ENCODE measurements at regions not wholly inside any gene's neighbourhood (a gene's known extent, or its start where the extent isn't known, plus 50 kb on each side); places are given as distances from the start of the nearest gene placed in this dataset.

GRCh38 chr3:10555263-10555662, 49.9 kb upstream of the ATP2B2 start:
- no peaks in the 10 kb centered on the region for H3K9me3 Mint-ChIP-seq
- H3K27ac Mint-ChIP-seq = no peak overlapping the region
- H3K36me3 Mint-ChIP-seq (ENCODE audit: low read depth) = no peaks in the 10 kb centered on the region
- no peak for DNase-seq (ENCODE audit: low spot score)
- intact Hi-C loops (cut with micrococcal nuclease) = loop anchor here (10.0 kb wide), 1 partner anchor 1380 kb away; no protein-coding TSS in a partner anchor
- H3K27me3 Mint-ChIP-seq (ENCODE audit: insufficient read depth) = peaks cover 10% of the 10 kb centered on the region
- no peak overlapping the region for H3K4me3 Mint-ChIP-seq
- peaks cover 25% of the 10 kb centered on the region for H3K4me1 Mint-ChIP-seq (ENCODE audit: low read depth)

DNA sequence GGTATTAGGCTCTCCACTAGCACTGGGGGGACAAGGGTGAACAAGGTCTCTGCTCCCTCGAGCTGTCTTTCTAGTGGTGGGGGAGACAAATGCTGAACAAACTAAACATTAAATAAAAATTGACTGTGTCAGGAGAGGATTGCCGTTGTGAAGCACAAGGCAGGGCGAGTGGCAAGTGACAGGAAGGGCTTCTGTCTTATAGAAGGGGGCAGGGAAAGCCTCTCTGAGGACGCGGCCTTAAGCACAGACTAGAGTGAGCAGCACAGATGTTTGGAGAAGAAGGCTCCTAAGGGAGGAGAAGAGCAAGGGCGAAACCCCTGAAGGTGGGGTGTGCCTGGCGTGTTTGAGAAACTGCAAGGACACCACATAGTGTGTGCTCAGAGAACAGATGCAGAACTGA, 50.9 kb upstream of the ATP2B2 start:
- H3K27me3 Mint-ChIP-seq (ENCODE audit: insufficient read depth) = peaks cover 17% of the 10 kb centered on the region
- no peaks in the 10 kb centered on the region for H3K36me3 Mint-ChIP-seq (ENCODE audit: low read depth)
- H3K9me3 Mint-ChIP-seq = no peaks in the 10 kb centered on the region
- intact Hi-C loops (cut with micrococcal nuclease) = loop anchor here (10.0 kb wide), 1 partner anchor 1382 kb away; no protein-coding TSS in a partner anchor
- DNase-seq (ENCODE audit: low spot score) = no peak
- no peak overlapping the region for H3K27ac Mint-ChIP-seq
- no peak overlapping the region for H3K4me3 Mint-ChIP-seq
- peaks cover 18% of the 10 kb centered on the region for H3K4me1 Mint-ChIP-seq (ENCODE audit: low read depth)

DNA sequence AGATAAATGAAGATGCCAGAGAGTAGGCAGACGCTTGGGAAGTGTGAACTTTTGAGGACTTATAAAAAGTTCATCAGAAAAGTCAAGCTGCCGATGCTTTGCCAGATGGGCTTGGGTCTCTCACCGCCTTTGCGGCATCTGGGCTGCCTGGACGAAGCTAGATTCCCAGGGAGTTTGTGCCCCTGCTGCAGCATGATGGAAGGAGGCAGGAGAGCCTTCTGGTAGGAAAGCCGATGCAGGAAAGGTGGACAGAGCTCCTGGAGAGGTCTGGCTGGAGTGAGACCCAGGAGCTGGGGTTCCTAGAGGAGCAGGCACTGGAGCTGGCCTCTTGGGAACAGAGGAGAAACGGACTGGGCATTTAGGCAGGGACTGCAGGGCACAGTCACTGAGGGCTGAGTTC, 51.9 kb upstream of the ATP2B2 start:
- Mint-ChIP-seq H3K4me1 (ENCODE audit: low read depth) (peaks cover 8% of the 10 kb centered on the region), H3K4me3 (no peak overlapping the region), H3K9me3 (no peaks in the 10 kb centered on the region), H3K27ac (no peak overlapping the region), H3K27me3 (ENCODE audit: insufficient read depth) (peaks cover 18% of the 10 kb centered on the region), H3K36me3 (ENCODE audit: low read depth) (no peaks in the 10 kb centered on the region)
- intact Hi-C loops (cut with micrococcal nuclease) = loop anchor here (10.0 kb wide), 1 partner anchor 1382 kb away; no protein-coding TSS in a partner anchor
- no peak for DNase-seq (ENCODE audit: low spot score)

DNA sequence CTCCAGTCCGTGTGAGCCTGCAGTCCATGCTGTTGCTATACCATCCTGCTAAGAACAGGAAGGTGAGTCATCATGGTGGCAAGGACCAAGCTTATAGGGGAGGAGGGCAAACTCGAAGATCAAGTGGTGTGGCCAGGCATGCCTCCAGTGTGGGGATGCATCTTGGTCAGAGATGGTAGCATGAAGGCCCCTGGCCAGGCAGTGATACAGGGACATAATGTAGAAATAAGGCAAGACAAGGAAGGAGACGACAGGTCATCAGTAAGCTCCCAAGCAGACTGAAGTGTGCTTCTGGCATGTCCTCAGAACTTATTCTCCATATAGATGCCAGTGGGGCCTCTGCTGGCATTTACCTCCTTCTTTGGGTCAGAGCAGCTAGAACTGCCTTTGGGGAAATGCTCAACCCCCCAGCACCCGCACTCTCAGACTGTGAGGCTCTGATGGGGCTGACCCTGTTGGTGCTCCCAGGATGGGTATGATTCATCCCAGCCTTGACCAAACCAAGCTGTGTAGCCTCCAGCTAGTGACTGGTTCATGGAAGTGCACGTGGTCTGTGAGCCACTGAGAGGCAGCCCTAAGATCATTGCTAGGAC, 52.5 kb upstream of the ATP2B2 start:
- intact Hi-C loops (cut with micrococcal nuclease) = loop anchor here (10.0 kb wide), 1 partner anchor 1383 kb away; no protein-coding TSS in a partner anchor
- Mint-ChIP-seq H3K4me1 (ENCODE audit: low read depth) (peaks cover 2% of the 10 kb centered on the region), H3K27ac (no peak overlapping the region), H3K9me3 (no peaks in the 10 kb centered on the region), H3K36me3 (ENCODE audit: low read depth) (no peaks in the 10 kb centered on the region), H3K27me3 (ENCODE audit: insufficient read depth) (peaks cover 19% of the 10 kb centered on the region), H3K4me3 (no peak overlapping the region)
- no peak for DNase-seq (ENCODE audit: low spot score)

DNA sequence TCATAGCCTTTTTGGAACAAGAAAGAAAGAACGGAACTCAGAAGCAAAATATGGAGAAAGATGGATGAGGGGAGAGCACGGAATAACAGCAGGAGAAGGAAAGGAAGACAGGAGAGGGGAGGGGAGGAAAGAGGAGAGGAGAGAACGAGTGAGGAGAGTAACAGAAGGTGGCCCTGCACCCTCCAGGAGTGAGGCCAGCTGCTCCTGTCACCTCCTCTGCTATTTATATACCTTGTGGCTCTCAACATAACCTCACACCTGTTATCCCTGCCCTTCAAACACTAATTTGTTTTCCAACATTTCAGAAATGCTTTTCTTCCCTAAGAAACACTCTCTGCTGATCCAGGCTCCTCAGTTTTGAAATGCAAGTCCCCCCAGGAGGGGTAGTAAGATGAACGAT, 53.4 kb upstream of the ATP2B2 start:
- Mint-ChIP-seq H3K27me3 (ENCODE audit: insufficient read depth) (peaks cover 19% of the 10 kb centered on the region), H3K9me3 (no peaks in the 10 kb centered on the region), H3K4me1 (ENCODE audit: low read depth) (no peaks in the 10 kb centered on the region), H3K4me3 (no peak overlapping the region), H3K36me3 (ENCODE audit: low read depth) (no peaks in the 10 kb centered on the region), H3K27ac (no peak overlapping the region)
- intact Hi-C loops (cut with micrococcal nuclease) = loop anchor here (10.0 kb wide), 1 partner anchor 1384 kb away; no protein-coding TSS in a partner anchor
- no peak for DNase-seq (ENCODE audit: low spot score)

DNA sequence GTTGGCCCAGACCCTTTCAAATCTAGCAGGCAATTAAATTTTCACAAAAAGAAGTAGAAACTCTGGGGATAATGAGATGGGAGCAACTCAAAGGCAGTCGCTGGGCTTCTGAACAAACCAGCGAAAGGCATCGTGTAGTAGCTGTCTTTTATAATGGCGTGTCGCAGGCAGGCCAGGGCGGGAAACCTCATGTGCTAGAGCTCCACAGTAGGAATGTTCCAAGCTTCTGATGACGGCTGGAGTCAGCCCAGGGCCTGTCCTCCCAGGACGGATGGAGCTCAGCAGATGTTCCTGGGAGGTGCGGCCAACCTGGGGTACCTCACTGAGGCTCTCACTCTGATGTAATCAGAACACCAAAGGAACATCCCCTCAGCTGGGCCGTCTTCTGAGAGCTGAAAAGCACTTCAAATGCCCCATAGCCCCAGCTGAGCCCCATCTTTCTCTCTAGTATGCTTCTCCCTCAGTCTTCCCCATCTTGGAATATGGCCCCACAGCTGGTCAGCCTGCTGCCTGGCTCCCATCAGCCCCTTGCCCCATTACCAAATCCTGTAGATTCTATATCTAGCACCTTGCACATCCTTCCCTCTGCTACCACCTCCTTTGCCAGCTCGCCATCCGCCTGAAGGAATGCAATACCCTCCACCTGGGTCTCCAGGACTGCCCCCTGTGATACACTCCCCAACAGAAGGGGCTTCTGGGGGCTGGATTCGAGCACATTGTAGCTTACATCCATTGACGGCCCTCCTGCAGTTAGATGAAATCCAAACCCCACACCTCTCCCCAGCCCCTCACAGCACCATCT, 54.9 kb upstream of the ATP2B2 start:
- intact Hi-C loops (cut with micrococcal nuclease) = no loop called here
- Mint-ChIP-seq H3K36me3 (ENCODE audit: low read depth) (no peaks in the 10 kb centered on the region), H3K9me3 (no peaks in the 10 kb centered on the region), H3K4me3 (no peak overlapping the region), H3K27me3 (ENCODE audit: insufficient read depth) (peaks cover 24% of the 10 kb centered on the region), H3K4me1 (ENCODE audit: low read depth) (no peaks in the 10 kb centered on the region), H3K27ac (no peak overlapping the region)
- DNase-seq (ENCODE audit: low spot score) = no peak

DNA sequence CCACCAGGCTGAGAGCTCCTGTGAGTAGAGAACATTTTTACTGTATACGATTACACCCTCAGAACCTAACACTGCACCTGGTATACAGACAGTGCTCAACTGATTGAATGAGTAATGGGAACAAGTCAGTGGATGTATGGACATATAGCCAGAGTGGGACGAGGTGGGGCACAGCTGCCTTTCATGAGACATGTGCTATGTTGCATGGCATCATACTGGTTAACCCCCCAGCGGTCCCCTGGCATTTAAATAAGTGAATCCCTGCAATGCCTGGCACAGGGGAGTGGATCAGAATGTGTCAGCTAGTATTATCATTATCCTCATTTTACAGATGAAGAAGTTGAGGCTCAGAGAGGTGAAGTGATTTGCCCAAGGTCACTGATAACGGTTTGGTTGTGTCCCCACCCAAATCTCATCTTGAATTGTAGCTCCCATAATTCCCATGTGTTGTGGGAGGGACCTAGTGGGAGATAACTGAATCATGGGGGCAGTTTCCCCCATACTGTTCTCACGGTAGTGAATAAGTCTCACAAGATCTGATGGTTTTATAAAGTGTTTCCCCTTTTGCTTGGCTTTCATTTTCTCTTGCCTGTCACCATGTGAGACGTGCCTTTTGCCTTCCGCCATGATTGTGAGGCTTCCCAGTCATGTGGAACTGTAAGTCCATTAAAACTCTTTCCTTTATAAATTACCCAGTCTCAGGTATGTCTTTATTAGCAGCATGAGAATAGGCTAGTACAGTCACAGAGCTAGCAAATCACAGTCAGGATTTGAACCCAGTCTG, 56.0 kb upstream of the ATP2B2 start:
- no peak overlapping the region for H3K27ac Mint-ChIP-seq
- H3K4me3 Mint-ChIP-seq = no peak overlapping the region
- H3K36me3 Mint-ChIP-seq (ENCODE audit: low read depth) = no peaks in the 10 kb centered on the region
- peaks cover 29% of the 10 kb centered on the region for H3K27me3 Mint-ChIP-seq (ENCODE audit: insufficient read depth)
- intact Hi-C loops (cut with micrococcal nuclease) = no loop called here
- no peaks in the 10 kb centered on the region for H3K4me1 Mint-ChIP-seq (ENCODE audit: low read depth)
- DNase-seq (ENCODE audit: low spot score) = no peak
- no peaks in the 10 kb centered on the region for H3K9me3 Mint-ChIP-seq

DNA sequence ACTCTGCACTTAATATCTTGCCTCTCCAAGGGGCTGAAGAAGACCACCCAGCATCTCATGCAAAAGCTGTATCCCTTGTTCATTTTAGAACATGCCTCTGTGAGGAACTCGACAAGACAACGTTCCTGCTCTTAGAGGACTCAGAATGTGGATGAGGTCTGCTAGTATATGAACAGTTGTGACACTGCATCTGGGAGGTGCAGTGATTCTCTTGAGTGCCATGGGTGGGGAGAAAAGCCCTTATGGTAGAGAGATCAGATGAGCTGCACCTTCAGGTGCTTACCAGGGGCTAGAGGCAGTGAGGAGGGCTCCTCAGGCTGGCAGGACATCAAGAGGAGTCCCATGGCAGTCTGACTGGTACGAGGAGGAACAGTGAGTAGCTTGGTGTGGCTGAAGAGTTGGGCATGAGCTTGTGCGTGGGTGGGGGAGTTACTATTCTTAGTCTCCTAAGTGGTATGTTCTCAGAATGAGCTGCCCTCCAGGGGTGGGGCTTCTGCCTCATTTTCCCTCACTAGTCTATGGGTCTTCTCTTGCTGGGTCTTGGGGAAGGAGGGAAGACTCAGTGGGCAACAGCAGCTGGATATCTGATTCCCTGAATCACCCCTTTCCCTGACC, 56.7 kb upstream of the ATP2B2 start:
- no peak for DNase-seq (ENCODE audit: low spot score)
- Mint-ChIP-seq H3K27ac (no peak overlapping the region), H3K4me1 (ENCODE audit: low read depth) (no peaks in the 10 kb centered on the region), H3K9me3 (no peaks in the 10 kb centered on the region), H3K36me3 (ENCODE audit: low read depth) (no peaks in the 10 kb centered on the region), H3K4me3 (no peak overlapping the region), H3K27me3 (ENCODE audit: insufficient read depth) (peaks cover 27% of the 10 kb centered on the region)
- intact Hi-C loops (cut with micrococcal nuclease) = no loop called here

DNA sequence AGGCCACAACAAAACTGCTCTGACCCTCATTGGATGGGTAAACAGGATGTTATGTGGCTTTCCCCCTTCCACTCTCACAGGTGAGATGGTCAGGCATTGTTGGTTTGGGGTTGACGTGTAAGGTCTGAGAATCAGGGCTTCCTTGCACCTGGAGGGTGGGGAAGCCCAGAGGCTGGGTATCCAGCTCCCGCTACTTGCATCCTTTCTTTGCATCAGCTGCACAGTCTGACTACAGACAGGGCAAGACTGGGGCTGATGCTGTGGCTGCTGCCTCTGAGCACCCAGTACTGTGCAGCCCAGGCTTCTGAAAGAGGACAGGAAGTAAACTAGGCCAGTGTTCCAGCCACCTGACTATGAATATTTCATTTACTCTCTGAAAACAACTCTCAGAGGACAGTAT, 58.0 kb upstream of the ATP2B2 start:
- intact Hi-C loops (cut with micrococcal nuclease) = no loop called here
- Mint-ChIP-seq H3K27me3 (ENCODE audit: insufficient read depth) (peaks cover 25% of the 10 kb centered on the region), H3K9me3 (no peaks in the 10 kb centered on the region), H3K4me3 (no peak overlapping the region), H3K4me1 (ENCODE audit: low read depth) (no peaks in the 10 kb centered on the region), H3K36me3 (ENCODE audit: low read depth) (no peaks in the 10 kb centered on the region), H3K27ac (no peak overlapping the region)
- no peak for DNase-seq (ENCODE audit: low spot score)

DNA sequence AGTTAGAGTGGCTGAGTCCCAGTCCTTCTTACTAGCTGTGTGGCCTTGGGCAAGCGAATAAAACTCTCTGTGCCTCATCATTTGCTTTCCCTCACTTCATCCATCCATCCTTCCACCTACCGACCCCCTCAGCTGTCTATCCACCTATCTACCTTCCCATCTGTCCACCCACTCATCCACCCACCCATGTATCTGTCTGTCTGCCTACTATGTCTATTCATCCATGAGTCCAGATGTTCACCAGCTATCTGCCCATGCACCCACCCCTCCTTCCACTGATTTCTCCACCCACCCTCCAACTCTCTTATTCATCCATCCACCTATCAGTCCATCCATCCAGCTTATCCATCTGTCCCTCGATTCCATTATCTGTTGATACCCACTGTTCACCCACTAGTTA, 60.4 kb upstream of the ATP2B2 start:
- peaks cover 16% of the 10 kb centered on the region for H3K27me3 Mint-ChIP-seq (ENCODE audit: insufficient read depth)
- no peak overlapping the region for H3K27ac Mint-ChIP-seq
- no peaks in the 10 kb centered on the region for H3K4me1 Mint-ChIP-seq (ENCODE audit: low read depth)
- intact Hi-C loops (cut with micrococcal nuclease) = no loop called here
- H3K36me3 Mint-ChIP-seq (ENCODE audit: low read depth) = no peaks in the 10 kb centered on the region
- DNase-seq (ENCODE audit: low spot score) = no peak
- no peaks in the 10 kb centered on the region for H3K9me3 Mint-ChIP-seq
- H3K4me3 Mint-ChIP-seq = no peak overlapping the region

- Mint-ChIP-seq H3K4me3 (no peak overlapping the region), H3K27me3 (ENCODE audit: insufficient read depth) (peaks cover 14% of the 10 kb centered on the region), H3K9me3 (no peaks in the 10 kb centered on the region), H3K36me3 (ENCODE audit: low read depth) (no peaks in the 10 kb centered on the region), H3K4me1 (ENCODE audit: low read depth) (no peaks in the 10 kb centered on the region), H3K27ac (no peak overlapping the region)
- intact Hi-C loops (cut with micrococcal nuclease) = no loop called here
- no peak for DNase-seq (ENCODE audit: low spot score)
Observed at GRCh38 chr3:10566451-10566850, 61.1 kb upstream of the ATP2B2 start.

DNA sequence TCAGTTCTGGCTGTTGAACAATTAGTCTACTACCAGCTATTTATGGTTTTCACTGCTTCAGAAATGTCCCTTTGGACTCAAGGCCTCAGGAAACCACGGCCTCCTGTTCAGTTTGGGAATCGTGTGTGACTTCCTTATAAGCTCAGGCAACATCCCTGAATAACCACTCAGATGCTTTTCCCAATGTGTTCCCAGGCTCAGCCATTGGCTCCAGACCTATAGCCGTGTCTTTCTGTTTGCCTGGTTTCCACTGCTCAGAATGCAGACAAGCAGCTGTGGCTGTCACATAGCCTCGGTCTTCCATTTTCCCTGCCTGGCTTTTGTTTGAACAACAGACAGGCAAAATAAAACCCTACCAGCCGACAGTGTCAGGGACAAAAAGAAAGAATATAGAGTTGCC, 63.2 kb upstream of the ATP2B2 start:
- Mint-ChIP-seq H3K4me1 (ENCODE audit: low read depth) (no peaks in the 10 kb centered on the region), H3K36me3 (ENCODE audit: low read depth) (no peaks in the 10 kb centered on the region), H3K27me3 (ENCODE audit: insufficient read depth) (peaks cover 12% of the 10 kb centered on the region), H3K27ac (no peak overlapping the region), H3K9me3 (no peaks in the 10 kb centered on the region), H3K4me3 (no peak overlapping the region)
- no peak for DNase-seq (ENCODE audit: low spot score)
- intact Hi-C loops (cut with micrococcal nuclease) = no loop called here
